ENCODE measurements at regions not wholly inside any gene's neighbourhood (a gene's known extent, or its start where the extent isn't known, plus 50 kb on each side); places are given as distances from the start of the nearest gene placed in this dataset.

GRCh38 chr6:139871803-139872510 is 497.5 kb upstream of the CITED2 start:
- Histone ChIP-seq H3K36me3 (ENCODE audit: low read depth, missing control alignments) (no peaks in the 10 kb centered on the region), H3K27me3 (no peaks in the 10 kb centered on the region), H3K27ac (no peak overlapping the region), H3K4me1 (no peaks in the 10 kb centered on the region), H3K4me3 (no peak overlapping the region), H3K9me3 (no peaks in the 10 kb centered on the region)
- no peak for TF ChIP-seq POLR2A (IDR thresholded peaks at IDR 0.05)
- TF ChIP-seq CTCF (IDR thresholded peaks at IDR 0.05), result no peak
- no peak for DNase-seq
- WGBS, 2 donors, result 60 to 63% methylated on average over 1 of the region's 1 CpG
- intact Hi-C loops (cut with DNase I; ENCODE audit: low total_unique reads), result no loop called here

GRCh38 chr6:139871165-139871710 is 496.8 kb upstream of the CITED2 start:
- Histone ChIP-seq H3K9me3 (no peaks in the 10 kb centered on the region), H3K27me3 (no peaks in the 10 kb centered on the region), H3K4me1 (no peaks in the 10 kb centered on the region), H3K27ac (no peak overlapping the region), H3K36me3 (ENCODE audit: low read depth, missing control alignments) (no peaks in the 10 kb centered on the region), H3K4me3 (no peak overlapping the region)
- no peak for DNase-seq
- TF ChIP-seq CTCF (IDR thresholded peaks at IDR 0.05), result no peak
- intact Hi-C loops (cut with DNase I; ENCODE audit: low total_unique reads), result no loop called here
- WGBS, 2 donors, result 83 to 94% methylated on average over 6 of the region's 6 CpGs

DNA sequence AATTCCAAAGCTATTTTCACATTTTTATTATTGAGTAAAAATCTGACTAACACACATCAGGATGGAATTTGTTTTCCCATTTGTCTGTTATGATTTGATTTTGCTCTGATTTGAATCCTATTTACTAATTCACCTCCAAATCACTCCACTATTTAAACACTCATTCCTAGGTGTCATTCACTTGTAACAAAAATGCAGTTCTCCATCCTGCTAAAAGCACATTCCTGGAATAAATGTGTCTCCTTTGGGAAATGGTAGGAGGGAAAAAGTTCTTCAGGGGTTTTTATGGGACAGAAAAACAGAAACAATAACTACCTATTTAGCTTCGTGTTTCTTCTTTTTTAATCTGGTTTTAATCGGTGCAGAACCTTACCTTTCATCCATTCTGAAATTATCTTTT is 494.1 kb upstream of the CITED2 start:
- 60 to 64% methylated on average over 2 of the region's 2 CpGs for WGBS, 2 donors
- Histone ChIP-seq H3K4me1 (no peaks in the 10 kb centered on the region), H3K4me3 (no peak overlapping the region), H3K36me3 (ENCODE audit: low read depth, missing control alignments) (no peaks in the 10 kb centered on the region), H3K27ac (no peak overlapping the region), H3K9me3 (no peaks in the 10 kb centered on the region), H3K27me3 (no peaks in the 10 kb centered on the region)
- intact Hi-C loops (cut with DNase I; ENCODE audit: low total_unique reads), result no loop called here
- no peak for TF ChIP-seq POLR2A (IDR thresholded peaks at IDR 0.05)
- no peak for TF ChIP-seq CTCF (IDR thresholded peaks at IDR 0.05)
- DNase-seq, result no peak

DNA sequence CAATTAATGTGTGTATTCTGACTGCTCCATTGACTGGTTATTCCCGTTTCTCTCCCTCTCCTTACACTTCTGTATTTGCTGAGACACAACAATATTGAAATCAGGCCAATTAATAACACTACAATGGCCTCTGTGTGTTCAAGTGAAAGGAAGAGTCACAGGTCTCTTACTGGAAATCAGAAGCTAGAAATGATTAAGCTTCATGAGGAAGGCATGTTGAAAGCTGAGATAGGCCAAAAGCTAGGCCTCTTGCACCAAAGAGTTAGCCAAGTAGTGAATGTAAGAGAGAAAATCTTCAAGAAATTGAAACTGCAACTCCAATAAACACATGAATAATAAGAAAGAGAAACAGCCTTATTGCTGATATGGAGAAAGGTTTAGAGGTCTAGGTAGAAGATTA is 489.5 kb upstream of the CITED2 start:
- no peak for TF ChIP-seq POLR2A (IDR thresholded peaks at IDR 0.05)
- no peak for TF ChIP-seq CTCF (IDR thresholded peaks at IDR 0.05)
- H3K9me3 ChIP-seq, result no peaks in the 10 kb centered on the region
- no peak overlapping the region for H3K4me3 ChIP-seq
- H3K36me3 ChIP-seq (ENCODE audit: low read depth, missing control alignments), result no peaks in the 10 kb centered on the region
- no peak overlapping the region for H3K27ac ChIP-seq
- no peaks in the 10 kb centered on the region for H3K4me1 ChIP-seq
- intact Hi-C loops (cut with DNase I; ENCODE audit: low total_unique reads), result no loop called here
- WGBS, 2 donors, result 79 to 91% methylated on average over 1 of the region's 1 CpG
- H3K27me3 ChIP-seq, result no peaks in the 10 kb centered on the region
- no peak for DNase-seq

DNA sequence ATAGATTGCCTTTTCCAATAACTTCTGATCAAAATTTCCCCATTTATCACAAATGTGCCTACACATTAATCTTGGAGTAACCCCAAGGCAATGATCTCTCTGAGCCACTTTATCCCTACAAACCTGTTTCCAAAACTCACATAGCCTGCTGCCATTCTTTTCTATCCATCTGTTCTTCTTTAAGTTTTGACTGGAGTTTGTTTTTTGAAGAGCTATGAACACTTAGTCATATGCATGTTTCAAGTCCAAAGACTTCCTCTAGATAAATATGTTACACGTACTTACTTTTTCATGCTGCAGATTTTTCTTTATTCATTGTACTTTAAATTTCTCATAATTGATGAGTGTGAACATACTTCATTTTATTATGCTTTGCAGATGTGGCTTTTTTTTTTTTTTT is 488.9 kb upstream of the CITED2 start:
- no peaks in the 10 kb centered on the region for H3K9me3 ChIP-seq
- H3K27me3 ChIP-seq, result no peaks in the 10 kb centered on the region
- H3K36me3 ChIP-seq (ENCODE audit: low read depth, missing control alignments), result no peaks in the 10 kb centered on the region
- no peak overlapping the region for H3K4me3 ChIP-seq
- H3K4me1 ChIP-seq, result no peaks in the 10 kb centered on the region
- TF ChIP-seq CTCF (IDR thresholded peaks at IDR 0.05) (no peak), POLR2A (IDR thresholded peaks at IDR 0.05) (no peak)
- H3K27ac ChIP-seq, result no peak overlapping the region
- no peak for DNase-seq
- intact Hi-C loops (cut with DNase I; ENCODE audit: low total_unique reads), result no loop called here
- WGBS, 2 donors, result 79 to 91% methylated on average over 1 of the region's 1 CpG
